ENCODE measurements at regions not wholly inside any gene's neighbourhood (a gene's known extent, or its start where the extent isn't known, plus 50 kb on each side); places are given as distances from the start of the nearest gene placed in this dataset.
"Not testable (repeated sequence)": the region's sequence is repeated elsewhere in the genome, so short reads cannot be mapped to it uniquely, and the experiment has no call there.

DNA sequence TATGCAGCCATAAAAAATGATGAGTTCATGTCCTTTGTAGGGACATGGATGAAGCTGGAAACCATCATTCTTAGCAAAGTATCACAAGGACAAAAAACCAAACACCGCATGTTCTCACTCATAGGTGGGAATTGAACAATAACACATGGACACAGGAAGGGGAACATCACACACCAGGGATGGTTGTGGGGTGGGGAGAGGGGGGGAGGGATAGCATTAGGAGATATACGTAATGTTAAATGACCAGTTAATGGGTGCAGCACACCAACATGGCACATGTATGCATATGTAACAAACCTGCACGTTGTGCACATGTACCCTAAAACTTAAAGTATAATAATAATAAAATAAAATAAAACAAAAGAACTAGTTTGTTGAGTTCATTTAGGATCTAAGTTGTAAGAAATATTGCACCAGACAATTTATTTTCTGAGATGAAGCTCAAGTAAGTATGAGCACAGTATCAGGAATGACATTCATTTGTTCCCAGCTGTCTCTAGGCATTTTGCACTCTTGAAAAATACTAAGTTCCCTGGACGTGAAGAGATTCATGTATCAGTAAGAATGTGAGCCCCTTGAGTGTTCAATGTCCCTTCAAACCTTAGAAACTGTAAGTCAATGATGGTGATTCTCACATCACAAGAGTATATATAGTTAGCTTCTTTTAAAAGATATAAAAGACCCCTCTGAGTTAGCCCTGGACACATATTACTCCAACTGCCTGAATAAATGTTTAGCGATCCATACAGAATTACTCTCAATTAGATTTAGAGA, 1519.3 kb upstream of the TPTE start:
- FAIRE-seq = not testable (repeated sequence)

DNA sequence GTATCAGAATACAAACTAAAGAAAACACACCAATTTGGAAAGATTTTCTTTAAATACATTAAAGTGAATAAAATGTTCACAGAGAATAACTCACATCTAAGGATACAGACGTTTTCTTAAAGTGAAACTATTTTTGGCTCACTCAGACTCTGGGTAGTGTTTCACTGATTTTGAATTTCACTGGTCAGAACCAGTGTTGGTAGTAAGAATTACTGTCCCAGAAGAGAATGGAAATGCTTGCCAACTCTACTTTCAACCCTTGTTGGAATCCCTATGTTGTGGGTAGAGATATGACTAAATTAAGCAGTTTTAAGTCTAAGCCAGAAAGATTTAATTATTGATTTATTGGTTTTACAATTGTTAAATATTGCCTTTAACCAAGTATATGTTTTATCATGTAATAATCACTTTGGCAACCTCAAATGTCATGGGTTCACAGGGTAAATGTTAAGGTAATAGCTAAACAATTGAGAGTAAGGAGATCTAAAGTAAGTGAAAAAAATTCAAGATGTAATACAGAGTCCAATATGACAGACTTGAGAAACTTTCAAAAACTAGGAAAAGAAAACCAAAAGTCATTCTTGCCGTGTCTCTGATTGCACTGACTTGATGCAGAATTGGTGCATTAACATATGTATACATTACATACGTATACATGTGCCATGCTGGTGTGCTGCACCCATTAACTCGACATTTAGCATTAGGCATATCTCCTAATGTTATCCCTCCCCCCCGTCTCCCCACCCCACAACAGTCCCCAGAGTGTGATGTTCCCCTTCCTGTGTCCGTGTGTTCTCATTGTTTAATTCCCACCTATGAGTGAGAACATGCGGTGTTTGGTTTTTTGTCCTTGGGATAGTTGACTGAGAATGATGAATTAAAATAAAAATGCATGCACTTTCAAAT, 1517.2 kb upstream of the TPTE start:
- FAIRE-seq = not testable (repeated sequence)

DNA sequence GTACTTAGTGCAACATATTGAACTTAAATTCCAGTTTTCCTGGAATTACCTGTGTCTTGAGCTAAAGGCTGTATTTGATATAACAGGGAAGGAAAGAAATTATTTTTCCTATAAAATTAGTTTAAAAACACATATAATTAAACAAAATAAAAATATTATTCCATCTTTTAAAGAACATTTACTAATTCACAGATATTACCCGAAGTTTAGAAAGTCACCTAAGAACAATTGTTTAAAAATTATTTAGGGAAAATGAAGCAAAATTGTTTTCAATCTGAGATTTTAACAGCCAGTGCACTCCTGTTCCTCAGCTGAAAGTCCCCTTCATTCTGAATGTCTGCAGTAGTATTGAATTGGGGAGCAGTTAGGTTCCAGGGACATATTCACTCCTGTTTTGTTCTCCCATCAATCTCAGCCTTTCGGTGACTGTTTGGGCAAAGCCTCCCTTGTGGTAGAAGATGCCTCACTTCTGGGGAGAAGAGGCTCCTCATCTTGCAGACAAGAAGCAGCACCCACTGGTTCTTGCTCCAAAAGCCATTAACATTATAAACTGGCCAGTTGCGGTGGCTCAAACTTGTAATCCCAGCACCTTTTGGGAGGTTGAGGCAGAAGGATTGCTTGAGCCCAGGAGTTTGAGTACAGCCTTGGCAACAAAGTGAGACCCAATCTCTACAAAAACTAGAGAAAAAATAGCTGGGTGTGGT, 1516.4 kb upstream of the TPTE start:
- not testable (repeated sequence) for FAIRE-seq

DNA sequence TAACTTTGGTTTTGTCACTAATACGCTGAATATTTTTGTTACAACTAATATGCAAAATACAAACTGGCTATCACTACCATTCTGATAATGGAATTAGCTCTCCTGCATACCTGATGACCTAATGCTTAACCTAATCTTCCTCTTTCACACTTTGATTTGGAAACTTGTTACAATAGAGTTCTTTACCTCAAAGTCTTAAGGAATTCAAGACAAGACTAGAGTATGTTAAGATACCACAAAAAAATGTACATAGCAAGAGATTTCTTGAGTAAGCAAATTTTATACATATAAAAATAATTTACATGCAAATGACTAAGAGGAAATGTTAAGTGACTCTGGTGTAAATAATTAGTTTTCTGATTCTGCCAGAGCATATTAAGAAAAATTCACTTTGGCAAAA, 1515.7 kb upstream of the TPTE start:
- not testable (repeated sequence) for FAIRE-seq

DNA sequence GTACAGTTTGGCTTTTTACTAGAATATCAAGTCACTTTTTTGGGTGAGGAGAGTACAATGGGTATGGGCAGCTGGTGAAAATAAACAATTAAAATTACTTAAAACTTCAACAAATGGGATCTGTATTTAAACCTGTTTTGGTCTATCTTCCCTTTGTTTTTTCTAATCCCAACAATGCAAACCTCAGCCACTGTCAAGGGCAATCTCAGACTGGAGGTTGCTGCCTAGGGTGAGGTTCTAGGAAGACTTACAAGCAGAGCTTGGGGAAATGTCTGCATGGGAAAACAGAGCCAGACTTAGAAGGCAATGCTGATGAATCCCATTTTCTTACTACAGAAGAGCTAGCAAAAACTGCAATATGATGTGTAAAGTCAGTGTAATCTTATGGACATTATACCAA, 1515.3 kb upstream of the TPTE start:
- FAIRE-seq = not testable (repeated sequence)

DNA sequence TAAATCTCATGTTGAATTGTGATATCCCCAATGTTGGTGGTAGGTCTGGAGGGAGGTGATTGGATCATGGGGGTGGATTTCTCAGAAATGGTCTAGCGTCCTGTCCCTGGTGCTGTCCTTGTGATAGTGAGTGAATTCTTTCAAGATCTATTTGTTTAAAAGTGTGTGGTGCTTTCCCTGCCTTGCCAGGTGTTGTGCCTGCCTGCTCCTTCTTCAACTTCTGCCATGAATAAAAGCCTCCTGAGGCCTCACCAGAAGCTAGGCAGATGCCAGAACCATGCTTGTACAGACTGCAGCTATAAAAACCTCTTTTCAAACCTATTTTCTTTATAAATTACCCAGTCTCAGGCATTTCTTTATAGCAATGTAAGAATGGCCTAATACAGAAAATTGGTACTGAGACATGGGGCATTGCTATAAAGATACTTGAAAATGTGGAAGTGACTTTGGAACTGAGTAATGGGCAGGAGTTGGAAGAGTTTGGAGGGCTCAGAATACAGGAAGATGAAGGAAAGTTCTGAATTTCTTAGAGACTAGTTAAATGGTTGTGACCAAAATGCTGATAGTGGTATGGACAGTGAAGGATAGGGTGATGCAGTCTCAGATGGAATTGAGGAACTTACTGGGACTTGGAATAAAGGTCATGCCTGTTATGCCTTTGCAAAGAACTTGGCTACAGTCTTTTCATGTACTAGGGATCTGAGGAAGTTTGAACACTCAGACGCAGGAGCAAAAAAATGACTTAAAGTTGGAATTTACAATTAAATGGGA, 1514.6 kb upstream of the TPTE start:
- not testable (repeated sequence) for FAIRE-seq

DNA sequence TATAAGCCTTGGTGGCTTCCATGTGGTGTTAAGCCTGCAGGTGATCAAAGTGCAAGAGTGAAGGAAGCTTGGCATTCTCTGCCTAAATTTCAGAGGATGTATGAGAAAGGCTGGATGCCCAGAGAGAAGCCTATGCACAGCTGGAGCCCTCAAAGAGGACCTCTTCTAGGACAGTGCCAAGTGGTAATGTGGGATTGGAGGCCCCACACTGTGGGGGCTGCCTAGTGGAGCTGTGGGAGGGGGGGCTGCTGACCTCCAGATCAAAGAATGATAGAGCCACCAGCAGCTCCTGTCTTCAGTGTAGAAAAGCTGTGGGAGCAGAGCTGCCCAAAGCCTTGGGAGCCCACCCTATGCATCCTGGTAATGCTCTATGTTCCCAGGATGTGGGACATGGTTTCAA, 1512.7 kb upstream of the TPTE start:
- no peak for FAIRE-seq

DNA sequence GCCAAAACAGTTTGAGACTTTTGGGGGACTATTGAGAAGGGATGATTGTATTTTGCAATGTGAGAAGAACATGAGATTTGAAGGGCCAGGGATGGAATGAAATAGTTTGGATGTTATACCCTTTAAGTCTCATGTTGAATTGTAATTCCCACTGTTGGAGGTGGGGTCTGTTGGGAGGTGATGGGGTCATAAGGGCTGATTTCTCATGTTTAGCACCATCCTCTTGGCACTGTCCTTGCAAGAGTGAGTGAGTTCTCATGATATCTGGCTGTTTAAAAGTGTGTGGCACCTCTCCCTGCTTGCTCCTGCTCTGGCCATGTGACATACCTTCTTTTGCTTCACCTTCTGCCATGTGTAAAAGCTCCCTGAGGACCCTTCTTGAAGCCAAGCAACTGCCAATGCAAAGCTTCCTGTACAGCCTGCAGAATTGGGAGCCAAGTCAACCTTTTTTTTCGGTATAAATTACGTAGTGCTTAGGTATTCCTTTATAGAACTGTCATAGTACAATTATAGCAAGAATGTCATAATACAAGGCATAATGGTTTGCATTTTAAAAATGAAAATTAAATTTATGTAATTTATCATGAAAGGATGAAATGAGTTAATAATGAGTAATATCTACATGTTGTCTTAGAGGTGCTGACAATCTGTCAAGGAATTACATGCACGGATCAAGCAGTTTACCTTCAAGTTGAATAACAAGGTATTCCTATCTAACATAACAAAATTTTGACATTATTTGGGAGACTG, 1511.9 kb upstream of the TPTE start:
- not testable (repeated sequence) for FAIRE-seq

DNA sequence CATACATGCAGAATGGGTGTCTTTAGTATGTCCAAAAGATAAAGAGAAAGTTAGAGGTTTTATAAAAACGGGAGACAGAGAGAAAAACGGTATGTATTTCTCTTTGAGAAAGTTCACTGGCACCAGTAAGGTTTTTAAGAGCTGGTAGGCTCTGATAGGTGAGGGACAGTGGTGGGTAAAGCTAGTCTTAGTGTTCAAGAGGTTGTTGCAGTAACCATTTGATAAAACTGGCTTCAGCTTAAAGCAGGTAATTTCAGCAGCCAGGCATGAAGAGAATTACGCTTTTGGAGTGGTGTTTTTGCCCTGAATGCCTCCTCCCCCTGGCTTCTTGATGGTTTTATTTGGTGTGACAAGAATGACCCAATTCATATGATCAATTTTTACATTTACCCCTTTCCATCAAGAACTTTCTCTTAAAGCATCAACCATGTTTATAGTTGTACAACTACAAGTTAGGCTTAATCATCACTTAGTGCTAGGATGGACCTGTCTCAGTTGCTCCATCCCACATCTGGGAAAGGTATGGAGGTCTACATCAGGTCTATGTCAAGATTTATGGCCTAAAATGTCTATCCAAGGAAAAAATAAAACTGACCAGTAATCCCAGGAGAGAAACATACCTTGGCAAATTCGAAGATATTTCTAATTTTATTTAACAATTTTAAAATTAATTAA, 1511.1 kb upstream of the TPTE start:
- FAIRE-seq = not testable (repeated sequence)

DNA sequence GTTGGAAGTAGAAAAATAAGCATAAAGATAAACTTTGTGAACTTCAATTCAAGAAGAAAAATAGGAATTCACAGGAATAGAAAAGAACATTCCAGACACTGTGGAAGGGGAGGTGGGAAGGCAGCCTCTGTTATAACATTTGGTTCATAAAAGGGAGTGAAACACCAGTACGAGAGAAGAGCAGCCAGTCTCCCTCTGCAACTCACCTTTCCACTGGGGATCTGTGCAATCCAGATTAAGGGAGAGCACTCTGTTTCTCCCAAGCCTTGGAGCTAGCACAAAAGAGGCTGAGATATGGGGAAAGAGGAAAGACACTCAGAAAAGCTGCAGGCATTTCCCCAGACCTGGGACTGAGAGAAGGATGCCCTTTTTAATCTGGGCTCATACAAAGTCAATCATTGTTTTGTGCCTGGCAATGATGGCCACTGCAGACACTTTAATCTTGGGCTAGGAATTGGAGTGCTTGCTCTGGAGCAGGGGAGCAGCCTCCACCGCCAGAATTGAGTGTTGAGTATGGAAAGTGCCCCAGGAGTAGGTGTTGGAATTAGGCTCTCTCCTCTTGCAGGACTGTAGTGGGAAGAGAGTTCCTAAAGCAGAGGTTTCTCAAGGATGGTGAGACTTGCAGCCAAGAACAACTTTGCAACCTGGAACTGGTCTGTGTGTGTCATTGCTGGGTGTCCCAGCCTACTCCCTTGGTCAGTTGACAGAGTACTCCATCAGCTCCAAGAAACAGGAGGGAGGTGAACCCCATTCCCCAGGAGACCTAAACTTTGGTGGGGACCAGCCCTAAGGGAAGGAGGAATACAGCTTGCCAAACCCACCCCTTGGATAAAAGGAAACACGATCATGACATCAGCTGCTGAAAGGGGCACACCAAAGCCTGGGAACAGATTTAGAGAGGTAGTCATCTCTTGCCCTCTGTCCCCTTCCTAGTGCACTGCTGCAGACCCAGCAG, 1510.2 kb upstream of the TPTE start:
- FAIRE-seq = not testable (repeated sequence)

DNA sequence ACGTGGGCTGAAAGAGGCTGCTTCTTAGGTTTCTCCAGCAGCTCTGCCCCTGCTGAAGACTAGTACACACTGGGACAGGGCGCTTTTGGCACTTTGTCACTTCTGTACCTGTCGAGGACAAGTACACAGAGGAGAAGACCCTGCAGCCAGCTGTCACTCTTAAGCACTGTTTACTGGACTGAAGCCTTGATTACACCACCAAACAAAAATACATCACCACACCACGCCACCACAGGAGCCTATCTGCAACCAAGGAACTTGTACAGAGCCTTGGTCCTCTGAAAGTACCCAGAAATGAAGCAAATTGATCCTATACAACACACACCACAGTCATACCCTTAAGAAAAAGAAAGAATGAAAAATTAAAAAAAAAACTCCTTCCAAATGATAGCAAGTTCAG, 1509.5 kb upstream of the TPTE start:
- not testable (repeated sequence) for FAIRE-seq

DNA sequence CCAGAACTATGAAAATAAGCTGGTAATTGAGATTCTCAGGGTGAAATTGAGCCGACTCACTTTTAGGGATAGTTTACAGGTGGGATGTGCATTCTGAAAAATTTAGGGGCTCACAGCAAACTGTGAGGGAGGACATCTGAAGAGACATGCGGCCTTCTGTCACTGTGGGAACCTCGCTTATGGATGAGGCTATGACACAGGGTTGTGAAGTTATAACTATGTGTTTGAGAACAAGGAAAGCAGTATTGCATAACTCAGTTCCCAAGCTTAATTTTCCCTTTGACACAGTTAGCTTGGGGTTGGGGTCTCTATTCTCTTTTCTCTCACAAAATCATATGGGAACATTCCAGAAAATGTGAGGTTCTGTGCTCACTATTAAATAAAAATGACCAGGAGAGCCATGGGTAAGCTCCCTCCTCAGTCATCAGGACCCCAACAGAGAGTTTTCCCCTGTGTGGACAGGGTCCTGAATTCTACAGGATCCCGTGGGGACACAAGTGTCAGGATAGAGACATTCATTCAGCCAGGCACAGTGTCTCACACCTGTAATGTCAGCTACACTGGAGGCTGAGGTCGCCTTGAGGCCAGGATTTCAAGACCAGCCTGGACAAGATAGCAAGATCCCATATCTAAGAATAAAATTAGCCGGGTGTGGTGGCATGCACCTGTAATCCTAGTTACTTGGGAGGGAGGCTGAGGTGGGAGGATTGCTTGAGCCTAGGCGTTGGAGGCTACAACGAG, 1507.7 kb upstream of the TPTE start:
- FAIRE-seq = not testable (repeated sequence)

DNA sequence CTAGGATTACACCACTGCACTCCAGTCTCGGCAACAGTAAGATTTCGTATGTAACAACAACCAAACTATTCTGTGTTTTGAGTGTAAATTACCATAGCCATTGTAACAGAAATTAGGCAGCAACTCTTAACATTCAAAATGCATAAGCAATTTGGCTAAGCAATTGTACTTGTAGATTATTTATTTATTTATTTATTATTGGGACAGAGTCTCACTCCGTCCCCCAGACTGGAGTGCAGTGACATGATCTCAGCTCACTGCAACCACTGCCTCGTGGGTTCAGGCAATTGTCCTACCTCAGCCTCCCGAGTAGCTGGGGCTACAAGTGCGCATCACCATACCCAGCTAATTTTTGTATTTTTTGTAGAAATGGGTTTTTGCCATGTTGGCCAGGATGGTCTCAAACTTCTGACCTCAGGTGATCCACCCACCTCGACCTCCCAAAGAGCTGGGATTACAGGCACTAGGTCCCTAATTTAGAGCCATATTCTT, 1507.1 kb upstream of the TPTE start:
- FAIRE-seq = not testable (repeated sequence)

DNA sequence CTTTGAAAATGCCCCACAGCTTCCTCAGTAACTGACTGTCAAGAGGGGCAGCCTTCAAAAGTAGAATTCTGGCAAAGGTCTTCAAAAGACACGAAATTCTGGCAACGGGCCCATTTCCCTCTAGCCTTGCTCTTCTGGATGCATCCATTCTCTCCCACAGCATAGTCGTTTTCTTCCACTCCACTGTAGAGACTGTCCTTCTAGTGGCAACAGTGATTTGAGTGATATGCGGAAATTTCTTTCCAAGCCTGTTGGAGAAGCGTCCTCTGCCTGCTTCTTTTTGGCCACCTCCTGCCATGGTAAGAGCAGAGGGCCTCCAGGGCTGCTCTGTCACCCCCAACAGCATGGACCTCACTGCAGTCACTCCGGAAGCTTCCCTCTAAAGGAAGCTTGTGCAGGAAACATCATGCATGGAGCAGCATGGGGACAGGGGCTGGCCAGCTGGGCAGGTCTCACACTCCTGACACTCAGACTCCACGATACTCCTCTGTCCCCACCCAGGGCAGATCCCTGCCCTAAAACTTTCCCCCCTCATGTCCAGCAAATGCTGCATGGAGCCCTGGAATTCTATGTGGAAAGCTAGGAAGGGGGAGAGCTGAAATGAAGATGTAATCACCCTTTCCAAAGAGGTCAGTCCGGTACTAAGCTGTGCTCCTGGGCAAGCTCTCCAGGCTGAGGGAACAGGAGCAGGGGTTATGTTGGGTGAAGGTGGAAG, 1505.7 kb upstream of the TPTE start:
- not testable (repeated sequence) for FAIRE-seq

DNA sequence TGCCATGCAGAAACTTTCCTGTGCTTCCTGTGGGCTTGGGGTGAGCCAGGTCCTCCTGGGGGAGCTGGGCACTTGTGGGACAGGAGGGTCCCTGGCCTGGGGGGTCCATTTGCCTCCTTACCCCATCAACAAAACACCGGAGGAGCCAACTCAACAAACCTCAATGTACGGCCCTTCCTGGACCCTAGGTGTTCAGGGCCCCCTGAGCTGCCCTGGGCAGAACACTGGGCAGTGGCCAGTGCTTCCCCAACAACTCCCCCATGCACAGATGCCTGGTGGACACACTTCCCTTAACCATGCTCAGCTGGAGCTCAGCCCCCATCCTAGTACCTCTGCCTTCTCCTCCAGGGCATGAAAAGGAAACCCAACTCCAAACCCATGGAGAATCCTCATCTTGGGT, 1504.2 kb upstream of the TPTE start:
- FAIRE-seq = not testable (repeated sequence)

DNA sequence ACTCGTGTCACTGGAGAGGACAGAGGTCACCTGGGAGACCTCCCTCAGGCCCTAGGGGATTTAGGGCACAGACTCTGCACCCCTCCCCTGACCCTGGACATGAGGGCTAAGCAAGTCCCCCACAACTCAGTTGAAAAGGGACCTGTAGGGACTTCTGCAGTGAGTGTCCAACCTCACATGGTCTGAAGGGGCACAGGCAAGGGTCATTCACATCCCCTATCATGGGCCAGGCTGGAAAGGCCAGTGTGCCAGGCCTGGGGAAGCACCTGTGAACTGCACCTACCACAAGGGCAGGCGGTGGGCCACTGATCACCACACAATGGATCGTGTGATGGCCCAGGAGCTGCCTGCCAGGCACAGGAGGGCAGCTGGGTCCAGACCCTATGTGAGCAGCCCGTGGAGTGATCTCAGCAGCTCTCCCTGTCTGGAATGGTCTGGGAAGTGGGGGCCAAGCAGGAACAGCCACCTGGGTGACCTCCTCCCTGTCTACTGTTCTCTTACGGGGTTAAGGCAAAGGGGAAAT, 1502.6 kb upstream of the TPTE start:
- not testable (repeated sequence) for FAIRE-seq

DNA sequence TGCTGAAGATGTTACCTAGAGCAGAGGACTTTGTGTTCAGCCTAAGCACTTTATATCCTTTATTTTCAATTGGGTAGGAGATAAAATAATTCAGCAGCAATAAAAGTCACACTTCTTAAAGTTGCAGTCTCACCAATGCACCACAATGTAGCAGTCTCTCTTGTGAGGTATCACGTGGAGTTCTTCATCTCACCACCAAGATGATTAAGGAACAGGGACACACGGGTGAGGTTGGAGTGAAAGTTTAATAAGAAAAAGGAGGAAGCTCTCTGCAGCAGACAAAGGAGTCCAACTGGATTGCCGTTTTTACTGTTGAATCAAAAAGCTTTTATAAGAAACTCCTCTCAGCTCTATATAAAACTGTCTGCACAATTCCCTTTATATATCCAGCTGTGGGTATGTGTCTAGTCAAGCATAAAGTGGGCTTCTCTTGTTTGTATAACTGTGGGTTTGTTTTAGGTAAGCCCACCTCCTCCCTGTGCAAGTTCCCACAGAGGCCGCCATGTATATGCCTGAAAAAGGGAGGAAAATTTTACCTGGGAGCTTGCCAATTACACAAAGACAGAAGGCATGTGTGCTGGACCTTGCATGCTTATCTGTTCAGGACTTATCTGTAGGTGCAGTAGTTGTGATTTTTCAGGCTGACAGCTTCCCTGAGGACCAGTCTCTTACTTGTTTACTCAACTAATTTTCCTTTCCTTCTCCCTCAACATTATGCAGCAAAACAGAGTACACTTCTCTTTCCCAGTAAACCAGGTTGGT, 1497.2 kb upstream of the TPTE start:
- FAIRE-seq = not testable (repeated sequence)

All from G401.6 (cell line).